SU-DHL-6 (cell line): ENCODE measurements at regions not wholly inside any gene's neighbourhood (a gene's known extent, or its start where the extent isn't known, plus 50 kb on each side); places are given as distances from the start of the nearest gene placed in this dataset.

Experiments used
- H2AFZ ChIP-seq: fragments of 200-600 bp; sonication (generic); 2 replicates; pipeline ENCODE4 v1.6.1; 2014; ENCODE audit warnings: low read depth, mild to moderate bottlenecking, moderate library complexity, mixed read lengths, antibody characterized with exemption, low read length; ENCODE audit not compliant: severe bottlenecking
- H3F3A ChIP-seq: fragments of 200-600 bp; shearing (Covaris generic); 2 replicates; pipeline ENCODE4 v1.6.0; 2016; ENCODE audit warnings: antibody characterized with exemption, mild to moderate bottlenecking; ENCODE audit not compliant: insufficient read depth
- H3K27ac ChIP-seq: fragments of 200-600 bp; sonication (generic); 2 replicates; pipeline ENCODE4 v1.5.1; 2016; ENCODE audit warnings: low read depth, mild to moderate bottlenecking, low read length, moderate library complexity, mixed read lengths
- H3K27me3 ChIP-seq: fragments of 200-600 bp; sonication (generic), shearing (Covaris generic); 2 replicates; pipeline ENCODE4 v1.6.0; 2014; ENCODE audit warnings: mild to moderate bottlenecking, low read length
- H3K36me3 ChIP-seq: fragments of 200-600 bp; sonication (generic); 2 replicates; pipeline ENCODE4 v1.6.1; 2014; ENCODE audit warnings: mild to moderate bottlenecking, low read length, mixed read lengths
- H3K4me2 ChIP-seq: fragments of 300-600, 200-600 bp; shearing (Covaris generic), sonication (generic); 2 replicates; pipeline ENCODE4 v1.6.0; 2014; ENCODE audit warnings: low read length, low read depth, mild to moderate bottlenecking; ENCODE audit not compliant: poor library complexity, severe bottlenecking
- H3K4me3 ChIP-seq: fragments of 200-600 bp; sonication (generic); 2 replicates; pipeline ENCODE4 v1.5.1; 2014; ENCODE audit warnings: antibody characterized with exemption, low read length, mild to moderate bottlenecking, mixed read lengths; ENCODE audit not compliant: insufficient read depth, poor library complexity, severe bottlenecking
- H3K79me2 ChIP-seq: fragments of 200-600 bp; sonication (generic); 2 replicates; pipeline ENCODE4 v1.6.1; 2014; ENCODE audit warnings: mild to moderate bottlenecking, low read length, moderate library complexity; ENCODE audit not compliant: insufficient read depth
- H3K9ac ChIP-seq: fragments of 200-600 bp; sonication (generic); 2 replicates; pipeline ENCODE4 v1.7.0; 2014; ENCODE audit warnings: mild to moderate bottlenecking, low read length
- H3K9me2 ChIP-seq: fragments of 200-600 bp; sonication (generic); replicated peaks from 2 replicates; pipeline ENCODE4 v1.6.1; 2014; ENCODE audit warnings: low read length; ENCODE audit not compliant: insufficient read depth
- H3K9me3 ChIP-seq: fragments of 200-600 bp; sonication (generic); 2 replicates; pipeline ENCODE4 v1.6.1; 2014; ENCODE audit warnings: low read length, mixed read lengths; ENCODE audit not compliant: insufficient read depth
- H4K20me1 ChIP-seq: fragments of 200-600 bp; sonication (generic); 2 replicates; pipeline ENCODE4 v1.6.1; 2014; ENCODE audit warnings: low read depth, mild to moderate bottlenecking, antibody characterized with exemption, low read length, moderate library complexity, mixed read lengths
- EZH2phosphoT487 ChIP-seq: fragments of 200-600 bp; sonication (generic), shearing (Covaris generic); conservative IDR thresholded peaks from 2 replicates; pipeline ENCODE4 v1.6.1; 2018; ENCODE audit warnings: mild to moderate bottlenecking, antibody characterized with exemption, low read length, moderate library complexity, mixed read lengths
- TF ChIP-seq, protein P1 (sequence below): fragments of 200-600 bp; sonication (generic); IDR thresholded peaks from one replicate; pipeline ENCODE4 v1.5.1; 2017; ENCODE audit warnings: antibody characterized with exemption, mild to moderate bottlenecking, low read length, moderate library complexity; ENCODE audit not compliant: insufficient read depth, poor library complexity, severe bottlenecking

GRCh38 chr14:87334997-87335685, 657.8 kb downstream of the GALC start:
- Histone ChIP-seq H3K4me3 (no peak overlapping the region), H3K36me3 (no peaks in the 10 kb centered on the region), H3K27ac (no peak overlapping the region), H3F3A (no peaks in the 10 kb centered on the region), H2AFZ (no peak overlapping the region), H3K27me3 (no peaks in the 10 kb centered on the region), H3K79me2 (no peaks in the 10 kb centered on the region), H3K9me3 (no peaks in the 10 kb centered on the region), H3K9ac (no peak overlapping the region), H3K9me2 (no peaks in the 10 kb centered on the region), H4K20me1 (no peaks in the 10 kb centered on the region), H3K4me2 (no peak overlapping the region)
- TF ChIP-seq, protein P1, sequence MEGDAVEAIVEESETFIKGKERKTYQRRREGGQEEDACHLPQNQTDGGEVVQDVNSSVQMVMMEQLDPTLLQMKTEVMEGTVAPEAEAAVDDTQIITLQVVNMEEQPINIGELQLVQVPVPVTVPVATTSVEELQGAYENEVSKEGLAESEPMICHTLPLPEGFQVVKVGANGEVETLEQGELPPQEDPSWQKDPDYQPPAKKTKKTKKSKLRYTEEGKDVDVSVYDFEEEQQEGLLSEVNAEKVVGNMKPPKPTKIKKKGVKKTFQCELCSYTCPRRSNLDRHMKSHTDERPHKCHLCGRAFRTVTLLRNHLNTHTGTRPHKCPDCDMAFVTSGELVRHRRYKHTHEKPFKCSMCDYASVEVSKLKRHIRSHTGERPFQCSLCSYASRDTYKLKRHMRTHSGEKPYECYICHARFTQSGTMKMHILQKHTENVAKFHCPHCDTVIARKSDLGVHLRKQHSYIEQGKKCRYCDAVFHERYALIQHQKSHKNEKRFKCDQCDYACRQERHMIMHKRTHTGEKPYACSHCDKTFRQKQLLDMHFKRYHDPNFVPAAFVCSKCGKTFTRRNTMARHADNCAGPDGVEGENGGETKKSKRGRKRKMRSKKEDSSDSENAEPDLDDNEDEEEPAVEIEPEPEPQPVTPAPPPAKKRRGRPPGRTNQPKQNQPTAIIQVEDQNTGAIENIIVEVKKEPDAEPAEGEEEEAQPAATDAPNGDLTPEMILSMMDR = no peak
- TF ChIP-seq EZH2phosphoT487 = no peak

GRCh38 chr14:87331991-87332390, 661.0 kb downstream of the GALC start:
- Histone ChIP-seq H3K9me2 (no peaks in the 10 kb centered on the region), H3F3A (no peaks in the 10 kb centered on the region), H3K9me3 (no peaks in the 10 kb centered on the region), H3K27me3 (no peaks in the 10 kb centered on the region), H4K20me1 (no peaks in the 10 kb centered on the region), H2AFZ (no peak overlapping the region), H3K79me2 (no peaks in the 10 kb centered on the region), H3K27ac (no peak overlapping the region), H3K4me3 (no peak overlapping the region), H3K4me2 (no peak overlapping the region), H3K36me3 (no peaks in the 10 kb centered on the region), H3K9ac (no peak overlapping the region)
- TF ChIP-seq EZH2phosphoT487 = no peak
- TF ChIP-seq, protein P1 = no peak

DNA sequence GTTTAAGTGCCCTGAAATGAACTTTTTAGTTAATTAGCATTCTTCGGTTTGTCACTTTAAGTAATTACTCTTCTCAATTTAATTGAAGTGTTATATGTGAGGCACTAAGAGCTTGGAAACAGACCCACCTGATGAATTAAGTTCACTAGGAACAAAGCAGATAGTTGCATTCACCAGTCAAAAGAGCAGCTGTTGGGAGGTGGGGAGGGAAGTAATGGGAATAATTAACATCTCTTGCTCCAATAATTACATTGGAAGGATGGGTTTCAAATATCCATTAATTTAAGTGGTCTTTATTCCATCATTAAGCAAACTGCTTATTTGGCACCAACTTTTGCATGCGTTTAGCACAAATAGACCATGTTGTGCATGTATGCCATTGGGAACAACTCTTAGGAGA, 667.2 kb downstream of the GALC start:
- Histone ChIP-seq H4K20me1 (no peaks in the 10 kb centered on the region), H2AFZ (no peak overlapping the region), H3K4me2 (no peak overlapping the region), H3K27ac (no peak overlapping the region), H3K9ac (no peak overlapping the region), H3F3A (no peaks in the 10 kb centered on the region), H3K9me2 (no peaks in the 10 kb centered on the region), H3K36me3 (no peaks in the 10 kb centered on the region), H3K27me3 (no peaks in the 10 kb centered on the region), H3K4me3 (no peak overlapping the region), H3K9me3 (no peaks in the 10 kb centered on the region), H3K79me2 (no peaks in the 10 kb centered on the region)
- TF ChIP-seq EZH2phosphoT487 = no peak
- TF ChIP-seq, protein P1 = no peak
